A549 (cell line): ENCODE measurements at regions not wholly inside any gene's neighbourhood (a gene's known extent, or its start where the extent isn't known, plus 50 kb on each side); places are given as distances from the start of the nearest gene placed in this dataset.
A peak's percentile ranks its signal among the peaks of the same experiment; 100 is the strongest.

Source experiments
- ATAC-seq, 2 experiments: fragments of 200-7000 bp in 1 of 2; fragments of >200 bp in 1 of 2; cut with Nextera tagmentation in 1 of 2; cut with Tn5 transposase in 1 of 2; 3 replicates each; pipeline versions ENCODE4 v1.8.0 to v1.9.1; 2018 to 2020; ENCODE audit warnings: mild to moderate bottlenecking in 1 of 2, moderate library complexity in 1 of 2
- CTCF ChIA-PET: fragments of 300-600 bp; sonication (Branson Sonifier 250); formaldehyde crosslinking; extraction: SDS; loops from one replicate; lab custom pipeline; 2021; ENCODE audit warnings: antibody characterized with exemption, inconsistent platforms; lab: Yijun Ruan, JAX
- POLR2A ChIA-PET: fragments of 350-600 bp; formaldehyde crosslinking; extraction: SDS; loops from one replicate; lab custom pipeline; 2021; ENCODE audit warnings: antibody characterized with exemption, inconsistent platforms; lab: Yijun Ruan, JAX
- DNase-seq, 2 experiments: peaks; one replicate each; pipeline versions ENCODE4 v3.0.0 to v3.0.0-alpha.2; 2011 to 2016; ENCODE audit warnings: low read depth in 1 of 2, low spot score in 1 of 2
- FAIRE-seq: peaks from 2 replicates; lab custom pipeline; 2011; peaks lifted over from hg19 to GRCh38; lab: Jason Lieb, UNC
- H3K27ac ChIP-seq, 2 experiments: fragments of >200 bp; sonication (Bioruptor Twin); formaldehyde crosslinking; 3 replicates each; pipeline ENCODE4 v1.5.1; 2016 to 2017
- H3K4me1 ChIP-seq: fragments of >200 bp; sonication (Bioruptor Twin); formaldehyde crosslinking; 3 replicates; pipeline ENCODE4 v1.6.1; 2016
- H3K4me2 ChIP-seq: fragments of >200 bp; sonication (Bioruptor Twin); formaldehyde crosslinking; 3 replicates; pipeline ENCODE4 v1.6.1; 2016
- H3K4me3 ChIP-seq: fragments of >200 bp; sonication (Bioruptor Twin); formaldehyde crosslinking; 3 replicates; pipeline ENCODE4 v1.5.1; 2016
- H3K9me3 ChIP-seq: fragments of >200 bp; sonication (Bioruptor Twin); formaldehyde crosslinking; 3 replicates; pipeline ENCODE4 v1.6.1; 2016
- BHLHE40 ChIP-seq: IDR thresholded peaks from 2 replicates; pipeline ENCODE4 v1.6.1; 2012; ENCODE audit warnings: low read depth, low read length, inconsistent platforms
- CBX2 ChIP-seq: fragments of 200-600 bp; sonication (generic); IDR thresholded peaks from 2 replicates; pipeline ENCODE4 v1.6.1; 2016; ENCODE audit warnings: low read depth, mild to moderate bottlenecking, borderline replicate concordance
- CHD2 ChIP-seq: fragments of 150-350 bp; IDR thresholded peaks from 2 replicates; pipeline ENCODE4 v1.6.1; 2014; ENCODE audit warnings: low read length; ENCODE audit not compliant: partially characterized antibody
- EHF ChIP-seq: fragments of 250-450 bp; sonication (Bioruptor Pico); IDR thresholded peaks from 2 replicates; pipeline ENCODE4 v1.5.0; 2020; ENCODE audit warnings: mild to moderate bottlenecking
- ESRRA ChIP-seq: fragments of 150-350 bp; IDR thresholded peaks from 2 replicates; pipeline ENCODE4 v1.6.1; 2014; ENCODE audit warnings: mild to moderate bottlenecking, low read length, borderline replicate concordance
- FOSB ChIP-seq: fragments of 250-450 bp; sonication (Bioruptor Pico); IDR thresholded peaks from 2 replicates; pipeline ENCODE4 v1.5.0; 2020; ENCODE audit warnings: mild to moderate bottlenecking, moderate library complexity
- FOSL2 ChIP-seq, 2 experiments: fragments of 450-650 bp in 1 of 2; fragments of >200 bp in 1 of 2; sonication (Bioruptor Twin) in 1 of 2; formaldehyde crosslinking; IDR thresholded peaks; 2 replicates each; pipeline versions ENCODE4 v1.5.0 to v1.6.1; 2016 to 2020; ENCODE audit warnings: mild to moderate bottlenecking in 1 of 2, moderate library complexity in 1 of 2
- GATA3 ChIP-seq: IDR thresholded peaks from 2 replicates; pipeline ENCODE4 v1.6.1; 2012; ENCODE audit warnings: borderline replicate concordance
- HOXB5 ChIP-seq: fragments of 250-450 bp; sonication (Bioruptor Pico); IDR thresholded peaks from 2 replicates; pipeline ENCODE4 v1.5.0; 2020; ENCODE audit warnings: mild to moderate bottlenecking, moderate library complexity
- KDM1A ChIP-seq: fragments of 200-600 bp; sonication (generic); IDR thresholded peaks from 2 replicates; pipeline ENCODE4 v1.6.1; 2016; ENCODE audit warnings: low read depth, mild to moderate bottlenecking
- NPAS2 ChIP-seq: fragments of 250-450 bp; sonication (Bioruptor Pico); IDR thresholded peaks from 2 replicates; pipeline ENCODE4 v1.8.0; 2022; ENCODE audit warnings: mild to moderate bottlenecking, moderate library complexity, borderline replicate concordance
- NR3C1 ChIP-seq: fragments of >200 bp; sonication (Bioruptor Twin); formaldehyde crosslinking; IDR thresholded peaks from 3 replicates; pipeline ENCODE4 v1.6.1; 2017
- POLR2AphosphoS2 ChIP-seq: conservative IDR thresholded peaks from 2 replicates; pipeline ENCODE4 v1.6.1; 2012; ENCODE audit warnings: low read length, improper control_type of control experiment, inconsistent platforms
- RNF2 ChIP-seq: fragments of 200-600 bp; sonication (generic); IDR thresholded peaks from 2 replicates; pipeline ENCODE4 v1.6.1; 2016; ENCODE audit warnings: low read depth, mild to moderate bottlenecking, antibody characterized with exemption, moderate library complexity, borderline replicate concordance
- SMC3 ChIP-seq: fragments of >200 bp; sonication (Bioruptor Twin); formaldehyde crosslinking; IDR thresholded peaks from 3 replicates; pipeline ENCODE4 v1.6.1; 2018; ENCODE audit warnings: inconsistent platforms
- SREBF2 ChIP-seq: fragments of 450-650 bp; IDR thresholded peaks from 2 replicates; pipeline ENCODE4 v1.6.1; 2014; ENCODE audit warnings: mild to moderate bottlenecking, moderate library complexity
- ZC3H11A ChIP-seq: fragments of 450-650 bp; IDR thresholded peaks from 2 replicates; pipeline ENCODE4 v1.6.1; 2014; ENCODE audit warnings: antibody characterized with exemption, mild to moderate bottlenecking
- ZFP36 ChIP-seq: fragments of 450-650 bp; IDR thresholded peaks from 2 replicates; pipeline ENCODE4 v1.6.1; 2014; ENCODE audit warnings: borderline replicate concordance; ENCODE audit not compliant: partially characterized antibody
- WGBS: methylation state at CpG from one replicate; pipeline ENCODE4 v1.1.6; 2017; ENCODE audit errors: missing lambda C conversion rate; 5-methylcytosine and 5-hydroxymethylcytosine counted together
- TF ChIP-seq, protein P1 (sequence below): fragments of 250-450 bp; sonication (Bioruptor Pico); IDR thresholded peaks from 2 replicates; pipeline ENCODE4 v1.5.0; 2021; ENCODE audit warnings: mild to moderate bottlenecking, moderate library complexity, borderline replicate concordance
- TF ChIP-seq, protein P2 (sequence below): fragments of 150-350 bp; IDR thresholded peaks from 2 replicates; pipeline ENCODE4 v1.6.1; 2014; ENCODE audit warnings: low read depth, mild to moderate bottlenecking, low read length
- TF ChIP-seq, protein P3 (sequence below): fragments of >200 bp; sonication (Bioruptor Twin); formaldehyde crosslinking; IDR thresholded peaks from 3 replicates; pipeline ENCODE4 v1.6.1; 2016
- TF ChIP-seq, protein P4 (sequence below): IDR thresholded peaks from 2 replicates; pipeline ENCODE4 v1.6.1; 2012

DNA sequence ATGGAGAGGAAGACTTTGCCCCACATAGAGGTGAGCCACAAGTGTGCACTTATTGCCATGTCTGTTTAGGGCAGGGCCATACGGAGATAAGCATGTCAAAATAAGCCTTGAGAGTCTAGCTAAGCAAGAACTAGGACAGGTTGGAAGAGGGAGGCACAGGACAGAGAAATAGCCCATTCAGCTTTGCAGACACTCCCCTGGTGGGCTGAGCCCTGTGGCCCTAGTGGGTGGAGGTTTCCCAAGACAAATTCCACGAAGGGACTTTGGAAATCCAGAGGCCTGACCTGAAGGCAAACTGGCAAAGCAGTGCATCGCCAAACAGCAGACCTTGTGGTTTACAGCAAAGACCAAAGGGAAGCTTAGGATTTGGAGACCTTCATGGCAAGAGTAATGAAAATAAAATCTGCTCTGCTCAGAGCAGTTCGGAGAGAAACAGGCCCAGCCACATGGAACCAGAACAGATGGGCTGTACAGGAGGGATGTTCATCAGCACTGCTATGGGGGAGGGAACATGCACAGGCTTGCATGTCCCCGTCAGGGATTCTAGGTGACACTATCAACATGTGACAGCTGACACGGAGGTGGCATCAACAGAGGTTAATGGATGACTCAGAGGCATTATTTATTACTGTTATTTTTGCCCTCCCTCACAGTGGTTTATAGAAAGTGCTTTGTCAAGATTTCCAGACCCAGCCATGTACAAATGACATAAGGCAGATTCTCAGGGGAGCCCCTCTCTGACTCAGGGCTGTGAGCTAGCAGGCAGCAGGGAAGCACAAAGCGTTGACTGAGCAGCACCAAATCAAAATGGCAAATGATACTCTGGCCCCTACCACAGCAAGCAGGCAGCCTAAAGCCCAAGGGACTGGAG is 90.1 kb upstream of the IRF2BP2 start:
- H3K9me3 ChIP-seq = no peaks in the 10 kb centered on the region
- H3K4me2 ChIP-seq = no peak overlapping the region
- FAIRE-seq = no peak
- no peaks in the 10 kb centered on the region; the same call in 2 of the 3 replicates for H3K4me1 ChIP-seq
- ATAC-seq = no peak; a peak in 1 of 6 replicates
- WGBS = 72% methylated on average over 7 of the region's 7 CpGs
- no peak for DNase-seq
- peak overlapping the region in 1 of 2 experiments; percentile 1; a peak in 2 of 6 replicates for H3K27ac ChIP-seq
- ChIA-PET CTCF (interaction anchor here (0.6 to 0.7 kb wide), 2 partner anchors 9 to 536 kb away, joined by 3 read pairs; no protein-coding TSS in a partner anchor), POLR2A (interaction anchor here (0.8 kb wide), 1 partner anchor 24 kb away, joined by 3 read pairs; no protein-coding TSS in a partner anchor)
- TF ChIP-seq SREBF2 = no peak
- no peak for TF ChIP-seq CHD2
- TF ChIP-seq HOXB5 (CRISPR knock-in tag) = no peak
- no peak for TF ChIP-seq RNF2
- TF ChIP-seq FOSB (CRISPR knock-in tag) = no peak
- TF ChIP-seq, protein P1, sequence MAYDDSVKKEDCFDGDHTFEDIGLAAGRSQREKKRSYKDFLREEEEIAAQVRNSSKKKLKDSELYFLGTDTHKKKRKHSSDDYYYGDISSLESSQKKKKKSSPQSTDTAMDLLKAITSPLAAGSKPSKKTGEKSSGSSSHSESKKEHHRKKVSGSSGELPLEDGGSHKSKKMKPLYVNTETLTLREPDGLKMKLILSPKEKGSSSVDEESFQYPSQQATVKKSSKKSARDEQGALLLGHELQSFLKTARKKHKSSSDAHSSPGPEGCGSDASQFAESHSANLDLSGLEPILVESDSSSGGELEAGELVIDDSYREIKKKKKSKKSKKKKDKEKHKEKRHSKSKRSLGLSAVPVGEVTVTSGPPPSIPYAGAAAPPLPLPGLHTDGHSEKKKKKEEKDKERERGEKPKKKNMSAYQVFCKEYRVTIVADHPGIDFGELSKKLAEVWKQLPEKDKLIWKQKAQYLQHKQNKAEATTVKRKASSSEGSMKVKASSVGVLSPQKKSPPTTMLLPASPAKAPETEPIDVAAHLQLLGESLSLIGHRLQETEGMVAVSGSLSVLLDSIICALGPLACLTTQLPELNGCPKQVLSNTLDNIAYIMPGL (CRISPR knock-in tag) = no peak
- TF ChIP-seq ZFP36 = no peak
- TF ChIP-seq CBX2 = no peak
- no peak for TF ChIP-seq KDM1A
- no peak for TF ChIP-seq FOSL2 (IDR thresholded peaks at IDR 0.05)
- no peak for TF ChIP-seq FOSL2 (CRISPR knock-in tag; IDR thresholded peaks at IDR 0.05)
- TF ChIP-seq GATA3 = no peak
- TF ChIP-seq, protein P2, sequence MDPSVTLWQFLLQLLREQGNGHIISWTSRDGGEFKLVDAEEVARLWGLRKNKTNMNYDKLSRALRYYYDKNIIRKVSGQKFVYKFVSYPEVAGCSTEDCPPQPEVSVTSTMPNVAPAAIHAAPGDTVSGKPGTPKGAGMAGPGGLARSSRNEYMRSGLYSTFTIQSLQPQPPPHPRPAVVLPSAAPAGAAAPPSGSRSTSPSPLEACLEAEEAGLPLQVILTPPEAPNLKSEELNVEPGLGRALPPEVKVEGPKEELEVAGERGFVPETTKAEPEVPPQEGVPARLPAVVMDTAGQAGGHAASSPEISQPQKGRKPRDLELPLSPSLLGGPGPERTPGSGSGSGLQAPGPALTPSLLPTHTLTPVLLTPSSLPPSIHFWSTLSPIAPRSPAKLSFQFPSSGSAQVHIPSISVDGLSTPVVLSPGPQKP = no peak
- no peak for TF ChIP-seq NR3C1
- TF ChIP-seq BHLHE40 = no peak
- no peak overlapping the region for H3K4me3 ChIP-seq

DNA sequence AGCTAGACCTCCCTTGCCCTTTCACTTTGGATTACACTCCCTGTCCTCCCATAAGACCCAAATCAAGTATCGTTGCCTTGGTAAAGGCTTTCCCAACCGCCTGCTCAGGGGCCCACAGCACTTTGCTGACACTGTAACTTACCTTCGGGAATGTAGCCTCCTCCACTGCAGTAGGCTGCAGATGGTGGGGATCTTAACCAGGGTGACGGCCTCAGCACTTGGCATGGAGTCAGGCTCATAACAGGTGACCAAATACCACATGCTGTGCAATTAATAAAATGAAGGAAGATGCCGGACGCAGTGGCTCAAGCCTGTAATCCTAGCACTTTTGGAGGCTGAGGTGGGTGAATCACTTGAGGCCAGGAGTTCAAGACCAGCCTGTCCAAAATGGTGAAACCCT is 88.7 kb upstream of the IRF2BP2 start:
- H3K4me3 ChIP-seq = no peak overlapping the region
- no peak for DNase-seq
- H3K27ac ChIP-seq = no peak overlapping the region
- no peak for TF ChIP-seq NPAS2 (CRISPR knock-in tag)
- no peak for TF ChIP-seq POLR2AphosphoS2
- TF ChIP-seq ZC3H11A = no peak
- TF ChIP-seq ESRRA = no peak
- TF ChIP-seq FOSB (CRISPR knock-in tag) = no peak
- ChIA-PET POLR2A (no interaction called here), CTCF (interaction anchor here (0.7 kb wide), 1 partner anchor 98 kb away, joined by 3 read pairs; no protein-coding TSS in a partner anchor)
- H3K9me3 ChIP-seq = no peaks in the 10 kb centered on the region
- 92% methylated on average over 6 of the region's 6 CpGs for WGBS
- no peak for ATAC-seq
- H3K4me2 ChIP-seq = no peak overlapping the region
- FAIRE-seq = no peak
- no peaks in the 10 kb centered on the region for H3K4me1 ChIP-seq

DNA sequence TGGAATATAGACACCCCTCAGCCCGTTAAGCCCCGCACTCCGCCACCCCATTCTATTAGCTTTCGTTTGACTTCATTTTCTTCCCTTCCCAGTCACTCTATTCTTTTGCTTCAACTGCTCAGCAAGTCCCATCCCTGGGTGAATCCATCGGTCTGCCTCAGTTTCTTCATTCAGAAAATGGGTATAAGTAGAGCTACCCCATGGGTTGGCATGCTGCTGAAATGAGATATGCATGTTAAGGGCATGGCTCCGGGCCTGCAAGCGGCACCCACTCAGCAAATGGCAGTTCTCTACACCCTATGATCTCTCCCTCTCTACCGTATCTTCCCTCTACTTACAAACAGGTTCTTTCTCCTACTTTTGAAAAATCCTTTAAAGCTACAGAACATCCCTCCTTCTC is 87.8 kb upstream of the IRF2BP2 start:
- POLR2A ChIA-PET = no interaction called here
- TF ChIP-seq RNF2 (no peak), FOSL2 (IDR thresholded peaks at IDR 0.05) (no peak), FOSL2 (CRISPR knock-in tag; IDR thresholded peaks at IDR 0.05) (no peak), NR3C1 (no peak), ZC3H11A (no peak), SMC3 (no peak), EHF (CRISPR knock-in tag) (no peak)
- TF ChIP-seq, protein P3, sequence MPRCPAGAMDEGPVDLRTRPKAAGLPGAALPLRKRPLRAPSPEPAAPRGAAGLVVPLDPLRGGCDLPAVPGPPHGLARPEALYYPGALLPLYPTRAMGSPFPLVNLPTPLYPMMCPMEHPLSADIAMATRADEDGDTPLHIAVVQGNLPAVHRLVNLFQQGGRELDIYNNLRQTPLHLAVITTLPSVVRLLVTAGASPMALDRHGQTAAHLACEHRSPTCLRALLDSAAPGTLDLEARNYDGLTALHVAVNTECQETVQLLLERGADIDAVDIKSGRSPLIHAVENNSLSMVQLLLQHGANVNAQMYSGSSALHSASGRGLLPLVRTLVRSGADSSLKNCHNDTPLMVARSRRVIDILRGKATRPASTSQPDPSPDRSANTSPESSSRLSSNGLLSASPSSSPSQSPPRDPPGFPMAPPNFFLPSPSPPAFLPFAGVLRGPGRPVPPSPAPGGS = no peak
- TF ChIP-seq, protein P4, sequence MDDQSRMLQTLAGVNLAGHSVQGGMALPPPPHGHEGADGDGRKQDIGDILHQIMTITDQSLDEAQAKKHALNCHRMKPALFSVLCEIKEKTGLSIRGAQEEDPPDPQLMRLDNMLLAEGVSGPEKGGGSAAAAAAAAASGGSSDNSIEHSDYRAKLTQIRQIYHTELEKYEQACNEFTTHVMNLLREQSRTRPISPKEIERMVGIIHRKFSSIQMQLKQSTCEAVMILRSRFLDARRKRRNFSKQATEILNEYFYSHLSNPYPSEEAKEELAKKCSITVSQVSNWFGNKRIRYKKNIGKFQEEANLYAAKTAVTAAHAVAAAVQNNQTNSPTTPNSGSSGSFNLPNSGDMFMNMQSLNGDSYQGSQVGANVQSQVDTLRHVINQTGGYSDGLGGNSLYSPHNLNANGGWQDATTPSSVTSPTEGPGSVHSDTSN = no peak
- Histone ChIP-seq H3K4me3 (no peak overlapping the region), H3K4me1 (no peaks in the 10 kb centered on the region), H3K27ac (no peak overlapping the region), H3K4me2 (no peak overlapping the region), H3K9me3 (no peaks in the 10 kb centered on the region)
- CTCF ChIA-PET = interaction anchor here (1.5 kb wide), 1 partner anchor 22 kb away, joined by 4 read pairs; no protein-coding TSS in a partner anchor
- 91% methylated on average over 8 of the region's 8 CpGs for WGBS
- DNase-seq (no peak), FAIRE-seq (no peak), ATAC-seq (no peak)
